ENCODE measurements at regions not wholly inside any gene's neighbourhood (a gene's known extent, or its start where the extent isn't known, plus 50 kb on each side); places are given as distances from the start of the nearest gene placed in this dataset.

GRCh38 chr21:28230559-28230958 is 762.1 kb downstream of the LTN1 start:
- no peak for TF ChIP-seq CTCF (IDR thresholded peaks at IDR 0.05; ENCODE audit: low read depth, low read length)
- TF ChIP-seq POLR2A (IDR thresholded peaks at IDR 0.05; ENCODE audit: extremely low read depth, insufficient read length), result no peak
- no peak for TF ChIP-seq MAX (IDR thresholded peaks at IDR 0.05; ENCODE audit: low read depth, low read length)
- no peak for TF ChIP-seq MYC (IDR thresholded peaks at IDR 0.05; ENCODE audit: low read depth, low read length)
- H3K4me3 ChIP-seq (ENCODE audit: low read depth, low read length), result no peak overlapping the region
- no peak for DNase-seq (ENCODE audit: low read depth)

GRCh38 chr21:28229814-28230213 is 762.9 kb downstream of the LTN1 start:
- TF ChIP-seq MYC (IDR thresholded peaks at IDR 0.05; ENCODE audit: low read depth, low read length) (no peak), POLR2A (IDR thresholded peaks at IDR 0.05; ENCODE audit: extremely low read depth, insufficient read length) (no peak), CTCF (IDR thresholded peaks at IDR 0.05; ENCODE audit: low read depth, low read length) (no peak), MAX (IDR thresholded peaks at IDR 0.05; ENCODE audit: low read depth, low read length) (no peak)
- H3K4me3 ChIP-seq (ENCODE audit: low read depth, low read length), result no peak overlapping the region
- no peak for DNase-seq (ENCODE audit: low read depth)

GRCh38 chr21:28228636-28228995 is 764.1 kb downstream of the LTN1 start:
- DNase-seq (ENCODE audit: low read depth), result no peak
- no peak overlapping the region for H3K4me3 ChIP-seq (ENCODE audit: low read depth, low read length)
- TF ChIP-seq POLR2A (IDR thresholded peaks at IDR 0.05; ENCODE audit: extremely low read depth, insufficient read length), result no peak
- no peak for TF ChIP-seq CTCF (IDR thresholded peaks at IDR 0.05; ENCODE audit: low read depth, low read length)
- no peak for TF ChIP-seq MYC (IDR thresholded peaks at IDR 0.05; ENCODE audit: low read depth, low read length)
- no peak for TF ChIP-seq MAX (IDR thresholded peaks at IDR 0.05; ENCODE audit: low read depth, low read length)

- DNase-seq (ENCODE audit: low read depth), result peak; percentile 9
- no peak for TF ChIP-seq MAX (IDR thresholded peaks at IDR 0.05; ENCODE audit: low read depth, low read length)
- TF ChIP-seq MYC (IDR thresholded peaks at IDR 0.05; ENCODE audit: low read depth, low read length), result no peak
- no peak for TF ChIP-seq CTCF (IDR thresholded peaks at IDR 0.05; ENCODE audit: low read depth, low read length)
- no peak for TF ChIP-seq POLR2A (IDR thresholded peaks at IDR 0.05; ENCODE audit: extremely low read depth, insufficient read length)
- no peak overlapping the region for H3K4me3 ChIP-seq (ENCODE audit: low read depth, low read length)
Measured at GRCh38 chr21:28227881-28228635, 764.6 kb downstream of the LTN1 start.

- no peak overlapping the region for H3K4me3 ChIP-seq (ENCODE audit: low read depth, low read length)
- DNase-seq (ENCODE audit: low read depth), result no peak
- TF ChIP-seq POLR2A (IDR thresholded peaks at IDR 0.05; ENCODE audit: extremely low read depth, insufficient read length) (no peak), MYC (IDR thresholded peaks at IDR 0.05; ENCODE audit: low read depth, low read length) (no peak), MAX (IDR thresholded peaks at IDR 0.05; ENCODE audit: low read depth, low read length) (no peak), CTCF (IDR thresholded peaks at IDR 0.05; ENCODE audit: low read depth, low read length) (no peak)
Measured at GRCh38 chr21:28226563-28226962, 766.1 kb downstream of the LTN1 start.

Data from NB4 (cell line).